NCI-H748 (cell line): ENCODE measurements at regions not wholly inside any gene's neighbourhood (a gene's known extent, or its start where the extent isn't known, plus 50 kb on each side); places are given as distances from the start of the nearest gene placed in this dataset.
A peak's percentile ranks its signal among the peaks of the same experiment; 100 is the strongest.
"Not testable (repeated sequence)": the region's sequence is repeated elsewhere in the genome, so short reads cannot be mapped to it uniquely, and the experiment has no call there.

Experiments
- DNase-seq: peaks from one replicate; lab custom pipeline; 2025; ENCODE audit not compliant: unreplicated experiment; lab: John Stamatoyannopoulos, UW

GRCh38 chr3:175989161-175989560, 1130.0 kb downstream of the NAALADL2 start:
- DNase-seq = no peak

GRCh38 chr3:175988401-175988800, 1129.3 kb downstream of the NAALADL2 start:
- no peak for DNase-seq

GRCh38 chr3:175985781-175986180, 1126.6 kb downstream of the NAALADL2 start:
- no peak for DNase-seq

- no peak for DNase-seq
These were observed 1124.2 kb downstream of the NAALADL2 start for GRCh38 chr3:175983379-175983778.

GRCh38 chr3:175980486-175981090, 1121.5 kb downstream of the NAALADL2 start:
- no peak for DNase-seq

GRCh38 chr3:175977968-175978752, 1119.0 kb downstream of the NAALADL2 start:
- no peak for DNase-seq

GRCh38 chr3:175969456-175969855, 1110.3 kb downstream of the NAALADL2 start:
- DNase-seq = no peak

- DNase-seq = no peak
These were observed 1105.9 kb downstream of the NAALADL2 start for GRCh38 chr3:175965036-175965435.

- no peak for DNase-seq
These were observed 1098.3 kb downstream of the NAALADL2 start for GRCh38 chr3:175957427-175957826.

GRCh38 chr3:175956964-175957363, 1097.8 kb downstream of the NAALADL2 start:
- no peak for DNase-seq

GRCh38 chr3:175951047-175951694, 1092.0 kb downstream of the NAALADL2 start:
- no peak for DNase-seq

GRCh38 chr3:175948041-175948440, 1088.9 kb downstream of the NAALADL2 start:
- DNase-seq = peak; percentile 96

- DNase-seq = peak; percentile 59
These were observed 1082.2 kb downstream of the NAALADL2 start for GRCh38 chr3:175941352-175941751.

GRCh38 chr3:175940881-175941280, 1081.7 kb downstream of the NAALADL2 start:
- DNase-seq = peak; percentile 81

GRCh38 chr3:175940243-175940642, 1081.1 kb downstream of the NAALADL2 start:
- DNase-seq = no peak

GRCh38 chr3:175937367-175937766, 1078.2 kb downstream of the NAALADL2 start:
- DNase-seq = not testable (repeated sequence)

GRCh38 chr3:175932586-175932985, 1073.5 kb downstream of the NAALADL2 start:
- DNase-seq = no peak

- no peak for DNase-seq
These were observed 1060.0 kb downstream of the NAALADL2 start for GRCh38 chr3:175919133-175919532.

- DNase-seq = no peak
These were observed 1057.2 kb downstream of the NAALADL2 start for GRCh38 chr3:175916191-175916934.

- DNase-seq = no peak
These were observed 1055.7 kb downstream of the NAALADL2 start for GRCh38 chr3:175914785-175915184.

- no peak for DNase-seq
These were observed 1054.2 kb downstream of the NAALADL2 start for GRCh38 chr3:175913286-175913685.
